GM23338 (cell line): ENCODE measurements at regions not wholly inside any gene's neighbourhood (a gene's known extent, or its start where the extent isn't known, plus 50 kb on each side); places are given as distances from the start of the nearest gene placed in this dataset.
"Not testable (repeated sequence)": the region's sequence is repeated elsewhere in the genome, so short reads cannot be mapped to it uniquely, and the experiment has no call there.

Experiments
- ATAC-seq: fragments of 200-7000 bp; cut with Tn5 transposase; 3 replicates; pipeline ENCODE4 v1.9.1; 2020
- DNase-seq: peaks from one replicate; pipeline ENCODE4 v3.0.0-alpha.2; 2015; ENCODE audit warnings: low spot score
- H2AFZ ChIP-seq: fragments of 200-600 bp; sonication (generic); 2 replicates; pipeline ENCODE4 v1.8.0; 2016; ENCODE audit warnings: antibody characterized with exemption, mild to moderate bottlenecking, moderate library complexity
- H3F3A ChIP-seq: fragments of 200-600 bp; sonication (generic); replicated peaks from 2 replicates; pipeline ENCODE4 v1.8.0; 2017; ENCODE audit warnings: antibody characterized with exemption, mixed run types, low read depth
- H3K27ac ChIP-seq: fragments of 200-600 bp; sonication (generic); 2 replicates; pipeline ENCODE4 v1.6.1; 2016; ENCODE audit warnings: low read depth
- H3K27me3 ChIP-seq: fragments of 200-600 bp; sonication (generic); 2 replicates; pipeline ENCODE4 v1.8.0; 2016; ENCODE audit warnings: mild to moderate bottlenecking, mixed run types, moderate library complexity; ENCODE audit not compliant: insufficient read depth
- H3K36me3 ChIP-seq: fragments of 200-600 bp; sonication (generic); 2 replicates; pipeline ENCODE4 v1.8.0; 2016; ENCODE audit warnings: mild to moderate bottlenecking; ENCODE audit not compliant: insufficient read depth
- H3K4me1 ChIP-seq: fragments of 200-600 bp; sonication (generic); 2 replicates; pipeline ENCODE4 v1.8.0; 2016; ENCODE audit warnings: mild to moderate bottlenecking, moderate library complexity; ENCODE audit not compliant: insufficient read depth
- H3K4me2 ChIP-seq: fragments of 200-600 bp; sonication (generic); 2 replicates; pipeline ENCODE4 v1.7.1; 2017; ENCODE audit warnings: mixed run types
- H3K4me3 ChIP-seq: fragments of 200-600 bp; sonication (generic); 2 replicates; pipeline ENCODE4 v1.6.1; 2016; ENCODE audit warnings: mixed run types
- H3K79me2 ChIP-seq: fragments of 200-600 bp; sonication (generic); replicated peaks from 2 replicates; pipeline ENCODE4 v1.8.0; 2017; ENCODE audit warnings: mild to moderate bottlenecking; ENCODE audit not compliant: insufficient read depth
- H3K9me2 ChIP-seq: fragments of 200-600 bp; sonication (generic); 2 replicates; pipeline ENCODE4 v1.8.0; 2017; ENCODE audit not compliant: insufficient read depth
- H4K20me1 ChIP-seq: fragments of 200-600 bp; sonication (generic); replicated peaks from 2 replicates; pipeline ENCODE4 v1.8.0; 2017; ENCODE audit warnings: mild to moderate bottlenecking; ENCODE audit not compliant: insufficient read depth
- H3K27ac Mint-ChIP-seq: 2 replicates; pipeline ENCODE4 v1.8.0; 2020; ENCODE audit warnings: inconsistent platforms, mild to moderate bottlenecking, moderate library complexity, mixed read lengths
- H3K27me3 Mint-ChIP-seq: 3 replicates; pipeline ENCODE4 v1.8.0; 2022; ENCODE audit warnings: low read depth, mild to moderate bottlenecking, moderate library complexity, mixed read lengths, inconsistent platforms; ENCODE audit not compliant: insufficient read depth, poor library complexity
- H3K36me3 Mint-ChIP-seq: 3 replicates; pipeline ENCODE4 v1.8.0; 2021; ENCODE audit warnings: low read depth, mild to moderate bottlenecking, inconsistent platforms, moderate library complexity, mixed read lengths
- H3K4me1 Mint-ChIP-seq: 3 replicates; pipeline ENCODE4 v1.8.0; 2020; ENCODE audit warnings: mild to moderate bottlenecking, inconsistent platforms, mixed read lengths
- H3K4me3 Mint-ChIP-seq: 3 replicates; pipeline ENCODE4 v1.8.0; 2021; ENCODE audit warnings: moderate library complexity, mild to moderate bottlenecking, inconsistent platforms, mixed read lengths
- H3K9me3 Mint-ChIP-seq: 3 replicates; pipeline ENCODE4 v1.8.0; 2020; ENCODE audit warnings: moderate library complexity, mild to moderate bottlenecking, inconsistent platforms, mixed read lengths
- EZH2 ChIP-seq: fragments of 200-600 bp; sonication (generic); IDR thresholded peaks from one replicate; pipeline ENCODE4 v1.8.0; 2017; ENCODE audit warnings: antibody characterized with exemption, mild to moderate bottlenecking, low read depth; ENCODE audit not compliant: unreplicated experiment
- JUNB ChIP-seq: IDR thresholded peaks from one replicate; pipeline ENCODE4 v1.6.1; 2016; ENCODE audit warnings: antibody characterized with exemption; ENCODE audit not compliant: unreplicated experiment
- NANOG ChIP-seq: IDR thresholded peaks from 2 replicates; pipeline ENCODE4 v1.6.1; 2016; ENCODE audit warnings: antibody characterized with exemption, borderline replicate concordance
- POLR2AphosphoS5 ChIP-seq: IDR thresholded peaks from 2 replicates; pipeline ENCODE4 v1.6.1; 2016; ENCODE audit warnings: antibody characterized with exemption, low read depth
- STAT1 ChIP-seq: IDR thresholded peaks from one replicate; pipeline ENCODE4 v1.6.1; 2016; ENCODE audit warnings: antibody characterized with exemption; ENCODE audit not compliant: unreplicated experiment
- TF ChIP-seq, protein P1 (sequence below): IDR thresholded peaks from one replicate; pipeline ENCODE4 v1.6.1; 2018; ENCODE audit warnings: antibody characterized with exemption; ENCODE audit not compliant: unreplicated experiment

DNA sequence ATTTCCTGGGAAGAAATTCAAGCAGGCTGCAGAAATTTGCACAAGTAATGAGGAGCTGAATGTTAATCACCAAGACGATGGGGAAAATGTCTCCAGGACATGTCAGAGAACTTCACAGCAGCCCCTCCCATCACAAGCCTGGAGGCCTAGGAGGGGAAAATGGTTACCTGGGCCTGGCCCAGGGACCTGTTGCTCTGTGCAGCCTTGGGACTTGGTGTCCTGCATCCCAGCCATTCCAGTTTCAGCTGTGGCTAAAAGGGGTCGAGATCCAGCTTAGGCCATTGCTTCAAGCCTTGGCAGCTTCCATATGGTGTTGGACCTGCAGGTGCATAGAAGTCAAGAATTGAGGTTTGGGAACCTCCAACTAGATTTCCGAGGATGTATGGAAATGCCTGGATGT, 59.3 kb upstream of the ENPP6 start:
- not testable (repeated sequence) for H3K4me3 ChIP-seq, ATAC-seq, H3K4me1 Mint-ChIP-seq, H3F3A ChIP-seq, H3K4me1 ChIP-seq, H2AFZ ChIP-seq, DNase-seq, H3K27me3 ChIP-seq, H3K9me2 ChIP-seq, H3K4me3 Mint-ChIP-seq, H3K27ac ChIP-seq, H3K36me3 ChIP-seq, H3K27ac Mint-ChIP-seq, H3K4me2 ChIP-seq, H3K79me2 ChIP-seq, H4K20me1 ChIP-seq
- H3K27me3 Mint-ChIP-seq, result peaks cover 12% of the 10 kb centered on the region
- peaks cover 13% of the 10 kb centered on the region for H3K36me3 Mint-ChIP-seq
- H3K9me3 Mint-ChIP-seq, result peaks cover 36% of the 10 kb centered on the region

DNA sequence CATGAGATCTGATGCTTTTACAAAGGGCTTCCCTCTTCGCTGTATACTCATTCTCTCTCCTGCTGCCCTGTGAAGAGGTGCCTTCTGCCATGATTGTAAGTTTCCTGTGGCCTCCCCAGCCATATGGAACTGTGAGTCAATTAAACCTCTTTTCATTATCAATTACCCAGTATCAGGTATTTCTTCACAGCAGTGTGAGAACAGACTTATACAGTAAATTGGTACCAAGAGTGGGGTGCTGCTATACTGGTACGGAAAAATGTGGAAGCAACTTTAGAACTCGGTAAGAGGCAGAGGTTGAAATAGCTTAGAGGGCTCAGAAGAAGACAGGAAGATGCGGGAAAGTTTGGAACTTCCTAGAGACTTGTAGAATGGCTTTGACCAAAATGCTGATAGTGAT, 58.7 kb upstream of the ENPP6 start:
- not testable (repeated sequence) for H3K4me1 ChIP-seq, H3K4me3 Mint-ChIP-seq, H3K9me2 ChIP-seq, H3K4me2 ChIP-seq, H3K27ac Mint-ChIP-seq, H4K20me1 ChIP-seq, H2AFZ ChIP-seq, H3K4me1 Mint-ChIP-seq, H3K27ac ChIP-seq, H3F3A ChIP-seq, H3K36me3 ChIP-seq, ATAC-seq, DNase-seq, H3K4me3 ChIP-seq, H3K27me3 ChIP-seq, H3K79me2 ChIP-seq
- peaks cover 12% of the 10 kb centered on the region for H3K27me3 Mint-ChIP-seq
- H3K9me3 Mint-ChIP-seq, result peaks cover 36% of the 10 kb centered on the region
- peaks cover 13% of the 10 kb centered on the region for H3K36me3 Mint-ChIP-seq

DNA sequence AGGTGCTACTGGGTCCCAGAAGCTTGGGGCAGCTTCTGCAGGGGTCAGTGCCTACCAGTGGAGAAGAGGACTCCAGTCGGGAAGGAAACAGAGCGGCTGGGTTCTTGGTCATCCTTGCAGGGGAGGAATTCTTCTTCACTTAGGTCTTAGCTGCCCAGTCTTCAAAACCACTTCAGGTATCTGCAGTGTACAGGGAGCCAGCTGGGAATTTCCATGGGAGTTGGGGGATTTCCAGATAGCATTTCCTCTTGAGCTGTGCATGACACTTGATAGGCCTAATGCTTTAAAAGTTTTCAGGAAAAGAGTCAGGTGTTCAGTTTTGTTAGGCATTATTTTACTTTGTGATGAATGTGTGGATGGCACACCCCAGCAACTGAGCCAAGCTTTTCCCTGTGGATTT, 58.1 kb upstream of the ENPP6 start:
- H3K79me2 ChIP-seq, result no peaks in the 10 kb centered on the region
- peaks cover 14% of the 10 kb centered on the region for H3K36me3 Mint-ChIP-seq
- ATAC-seq (no peak), DNase-seq (no peak)
- no peaks in the 10 kb centered on the region for H3K9me2 ChIP-seq
- peaks cover 6% of the 10 kb centered on the region for H3K4me1 Mint-ChIP-seq
- H3K27ac Mint-ChIP-seq, result no peak overlapping the region
- no peak overlapping the region for H3K27ac ChIP-seq
- no peaks in the 10 kb centered on the region for H3K27me3 ChIP-seq
- no peak for TF ChIP-seq EZH2
- TF ChIP-seq, protein P1, sequence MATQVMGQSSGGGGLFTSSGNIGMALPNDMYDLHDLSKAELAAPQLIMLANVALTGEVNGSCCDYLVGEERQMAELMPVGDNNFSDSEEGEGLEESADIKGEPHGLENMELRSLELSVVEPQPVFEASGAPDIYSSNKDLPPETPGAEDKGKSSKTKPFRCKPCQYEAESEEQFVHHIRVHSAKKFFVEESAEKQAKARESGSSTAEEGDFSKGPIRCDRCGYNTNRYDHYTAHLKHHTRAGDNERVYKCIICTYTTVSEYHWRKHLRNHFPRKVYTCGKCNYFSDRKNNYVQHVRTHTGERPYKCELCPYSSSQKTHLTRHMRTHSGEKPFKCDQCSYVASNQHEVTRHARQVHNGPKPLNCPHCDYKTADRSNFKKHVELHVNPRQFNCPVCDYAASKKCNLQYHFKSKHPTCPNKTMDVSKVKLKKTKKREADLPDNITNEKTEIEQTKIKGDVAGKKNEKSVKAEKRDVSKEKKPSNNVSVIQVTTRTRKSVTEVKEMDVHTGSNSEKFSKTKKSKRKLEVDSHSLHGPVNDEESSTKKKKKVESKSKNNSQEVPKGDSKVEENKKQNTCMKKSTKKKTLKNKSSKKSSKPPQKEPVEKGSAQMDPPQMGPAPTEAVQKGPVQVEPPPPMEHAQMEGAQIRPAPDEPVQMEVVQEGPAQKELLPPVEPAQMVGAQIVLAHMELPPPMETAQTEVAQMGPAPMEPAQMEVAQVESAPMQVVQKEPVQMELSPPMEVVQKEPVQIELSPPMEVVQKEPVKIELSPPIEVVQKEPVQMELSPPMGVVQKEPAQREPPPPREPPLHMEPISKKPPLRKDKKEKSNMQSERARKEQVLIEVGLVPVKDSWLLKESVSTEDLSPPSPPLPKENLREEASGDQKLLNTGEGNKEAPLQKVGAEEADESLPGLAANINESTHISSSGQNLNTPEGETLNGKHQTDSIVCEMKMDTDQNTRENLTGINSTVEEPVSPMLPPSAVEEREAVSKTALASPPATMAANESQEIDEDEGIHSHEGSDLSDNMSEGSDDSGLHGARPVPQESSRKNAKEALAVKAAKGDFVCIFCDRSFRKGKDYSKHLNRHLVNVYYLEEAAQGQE, result no peak
- TF ChIP-seq NANOG, result no peak
- no peak for TF ChIP-seq POLR2AphosphoS5
- no peak for TF ChIP-seq JUNB
- TF ChIP-seq STAT1, result no peak
- no peaks in the 10 kb centered on the region for H3K36me3 ChIP-seq
- no peak overlapping the region for H2AFZ ChIP-seq
- no peaks in the 10 kb centered on the region for H4K20me1 ChIP-seq
- no peak overlapping the region for H3K4me3 Mint-ChIP-seq
- no peaks in the 10 kb centered on the region for H3K4me1 ChIP-seq
- H3K4me2 ChIP-seq, result no peak overlapping the region
- peaks cover 37% of the 10 kb centered on the region for H3K9me3 Mint-ChIP-seq
- no peaks in the 10 kb centered on the region for H3F3A ChIP-seq
- no peak overlapping the region for H3K4me3 ChIP-seq
- peaks cover 15% of the 10 kb centered on the region for H3K27me3 Mint-ChIP-seq
